CD4-positive, alpha-beta T cell treated with Interleukin-15 for 1 hour (primary cell): ENCODE measurements at regions not wholly inside any gene's neighbourhood (a gene's known extent, or its start where the extent isn't known, plus 50 kb on each side); places are given as distances from the start of the nearest gene placed in this dataset.

Source experiments
- DNase-seq: peaks from one replicate; pipeline ENCODE4 v3.0.0-alpha.2; 2020

DNA sequence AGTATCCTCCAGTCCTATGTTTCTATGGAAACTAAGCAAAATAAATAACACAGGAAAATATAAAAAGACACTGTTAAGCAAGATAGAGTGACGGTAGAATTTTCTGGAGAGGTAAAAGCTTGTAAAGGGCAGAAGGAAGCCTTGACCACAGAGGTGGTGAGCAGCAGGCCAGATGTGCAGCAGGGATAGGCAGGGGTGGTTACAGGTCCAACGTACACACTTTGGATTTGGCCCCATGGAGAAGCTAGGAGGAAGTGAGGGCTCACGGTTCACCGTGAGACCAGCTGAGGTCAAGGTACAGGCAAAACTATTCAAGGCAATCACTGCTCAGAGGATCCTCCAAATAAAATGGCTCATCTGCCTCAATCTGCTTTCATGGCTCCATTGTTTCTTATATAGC, 242.8 kb downstream of the B3GLCT start:
- DNase-seq, result no peak

DNA sequence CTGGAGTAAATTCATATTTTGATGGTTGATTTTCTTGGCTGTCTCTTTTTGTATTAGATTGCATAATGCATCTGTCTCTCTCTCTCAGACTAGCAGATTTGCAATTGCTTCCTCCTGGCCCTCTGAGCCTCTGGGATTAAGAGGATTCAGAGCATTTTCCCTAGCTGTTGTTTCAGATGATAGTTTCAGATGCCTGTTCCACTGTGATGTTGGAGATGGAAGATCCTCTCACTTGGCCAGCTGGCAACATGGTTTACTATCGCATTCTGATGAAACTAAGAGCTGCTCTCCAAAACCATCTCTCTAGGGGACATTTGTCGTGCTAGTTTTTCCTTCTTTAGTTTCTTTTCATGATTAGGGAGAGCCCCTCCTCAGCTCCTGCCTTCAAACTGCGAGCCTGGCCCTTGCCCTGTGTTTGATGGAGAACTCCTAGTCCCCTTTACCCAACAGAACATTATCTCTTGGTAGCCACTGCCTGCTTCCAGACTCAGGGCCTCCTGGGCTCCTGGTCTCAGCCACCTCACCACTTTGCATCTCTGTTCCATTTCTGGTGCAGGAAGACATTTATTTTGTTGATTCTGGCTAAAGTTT, 244.6 kb downstream of the B3GLCT start:
- no peak for DNase-seq

DNA sequence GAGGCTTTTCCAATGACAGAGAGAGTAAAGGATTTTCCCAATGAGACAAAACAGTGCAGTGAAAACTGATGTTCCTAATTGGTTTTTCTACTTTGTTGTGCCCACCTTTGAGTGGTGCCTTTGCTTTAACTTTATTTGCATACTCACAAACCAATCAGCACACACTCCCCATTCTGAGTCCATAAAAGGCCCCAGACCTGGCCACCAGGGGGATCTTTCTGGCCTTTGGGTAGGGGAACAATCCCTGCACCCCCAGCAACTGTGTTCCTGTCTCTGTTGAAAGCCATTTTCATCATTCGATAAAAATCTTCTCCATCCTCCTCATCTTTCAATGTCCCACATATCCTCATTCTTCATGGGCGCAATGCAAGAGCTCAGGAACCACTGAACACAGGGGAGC, 252.8 kb downstream of the B3GLCT start:
- no peak for DNase-seq

DNA sequence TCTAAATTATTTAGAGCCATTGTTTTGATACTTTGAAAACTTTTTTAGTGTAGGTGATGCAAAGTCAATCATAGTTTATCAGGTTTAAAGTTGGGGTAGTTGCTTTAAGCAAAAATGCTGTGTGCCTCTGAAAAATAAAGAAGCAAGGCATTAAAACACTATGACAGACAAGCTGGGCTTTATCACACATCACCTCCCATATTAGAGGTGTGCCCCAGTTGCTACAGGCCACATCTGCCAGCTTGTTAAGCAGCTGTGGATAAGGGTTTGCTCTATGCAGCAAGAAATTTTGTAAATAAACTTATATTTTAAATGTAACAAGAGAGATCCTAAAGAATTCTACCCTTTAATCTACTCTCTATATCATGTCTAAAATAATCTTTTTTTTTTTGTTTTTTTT, 255.8 kb downstream of the B3GLCT start:
- no peak for DNase-seq

DNA sequence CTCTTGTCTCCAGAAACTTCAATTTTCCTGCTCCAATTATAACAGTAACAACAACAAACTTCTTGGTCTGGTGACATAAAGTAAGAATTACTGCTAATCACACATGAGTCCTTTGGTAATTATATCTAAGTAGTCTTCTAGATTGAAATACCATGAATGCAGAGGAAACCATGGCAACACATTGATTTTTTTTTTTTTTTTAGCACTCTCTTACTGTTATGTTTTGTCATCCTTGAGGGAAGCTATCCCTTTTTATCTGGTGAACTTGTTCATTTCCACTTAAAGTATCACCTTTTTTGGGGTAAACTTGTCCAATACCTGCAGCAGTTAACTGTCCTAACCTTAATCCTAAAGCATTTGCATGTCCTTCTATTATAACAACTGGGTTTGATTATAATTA, 256.3 kb downstream of the B3GLCT start:
- no peak for DNase-seq

DNA sequence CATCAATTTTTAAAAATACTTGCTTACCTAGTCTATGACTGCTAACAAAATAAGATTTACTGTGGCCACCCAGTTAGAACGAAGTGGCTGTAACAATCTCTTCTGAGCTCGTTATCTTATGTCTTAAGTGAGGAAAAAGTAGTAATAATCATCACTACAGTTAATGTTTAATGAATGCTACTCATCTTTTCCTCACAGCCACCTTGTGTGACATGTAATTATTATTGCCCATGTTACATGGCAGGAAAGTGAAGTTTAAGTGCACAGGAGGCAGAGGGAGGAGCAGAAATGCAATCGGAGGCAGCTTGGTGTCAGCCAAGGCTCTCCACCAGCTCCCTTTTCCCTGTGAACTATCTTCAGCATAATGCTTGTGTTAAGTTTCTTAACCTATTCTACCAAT, 260.3 kb downstream of the B3GLCT start:
- no peak for DNase-seq

DNA sequence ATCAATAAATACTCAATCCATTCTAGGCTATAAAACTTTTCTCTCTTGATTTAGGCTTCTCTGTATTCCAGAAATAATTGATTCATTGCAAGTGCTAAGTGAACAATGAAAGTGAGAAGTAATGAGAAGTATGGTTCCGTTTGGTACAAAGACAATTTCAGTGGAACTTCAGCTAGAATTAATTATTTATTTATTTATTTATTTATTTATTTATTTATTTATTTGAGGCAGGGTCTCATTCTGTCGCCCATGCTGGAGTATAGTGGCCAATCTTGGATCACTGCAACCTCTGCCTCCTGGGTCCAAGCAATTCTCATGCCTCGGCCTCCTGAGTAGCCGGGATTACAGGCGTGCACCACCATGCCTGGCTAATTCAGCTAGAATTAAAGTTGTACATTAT, 262.1 kb downstream of the B3GLCT start:
- DNase-seq, result no peak

DNA sequence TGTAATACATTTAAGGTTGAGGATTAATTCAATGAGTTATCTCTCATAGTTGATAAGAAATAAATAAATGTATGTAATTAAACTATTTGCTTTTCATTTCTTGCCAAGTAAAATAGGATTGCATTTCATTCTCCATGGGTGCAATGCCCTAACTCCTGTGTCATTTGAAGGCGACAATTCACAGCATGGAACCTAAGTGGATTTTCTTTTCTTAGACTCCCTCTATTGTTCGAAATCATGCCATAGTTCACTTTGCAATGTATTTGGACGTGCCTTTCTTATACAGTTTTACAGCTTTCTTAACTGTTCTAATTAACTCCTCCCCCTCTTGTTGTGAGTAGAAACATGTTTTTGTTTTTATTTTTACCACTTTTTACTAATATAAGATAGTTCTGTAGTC, 263.0 kb downstream of the B3GLCT start:
- DNase-seq, result no peak

DNA sequence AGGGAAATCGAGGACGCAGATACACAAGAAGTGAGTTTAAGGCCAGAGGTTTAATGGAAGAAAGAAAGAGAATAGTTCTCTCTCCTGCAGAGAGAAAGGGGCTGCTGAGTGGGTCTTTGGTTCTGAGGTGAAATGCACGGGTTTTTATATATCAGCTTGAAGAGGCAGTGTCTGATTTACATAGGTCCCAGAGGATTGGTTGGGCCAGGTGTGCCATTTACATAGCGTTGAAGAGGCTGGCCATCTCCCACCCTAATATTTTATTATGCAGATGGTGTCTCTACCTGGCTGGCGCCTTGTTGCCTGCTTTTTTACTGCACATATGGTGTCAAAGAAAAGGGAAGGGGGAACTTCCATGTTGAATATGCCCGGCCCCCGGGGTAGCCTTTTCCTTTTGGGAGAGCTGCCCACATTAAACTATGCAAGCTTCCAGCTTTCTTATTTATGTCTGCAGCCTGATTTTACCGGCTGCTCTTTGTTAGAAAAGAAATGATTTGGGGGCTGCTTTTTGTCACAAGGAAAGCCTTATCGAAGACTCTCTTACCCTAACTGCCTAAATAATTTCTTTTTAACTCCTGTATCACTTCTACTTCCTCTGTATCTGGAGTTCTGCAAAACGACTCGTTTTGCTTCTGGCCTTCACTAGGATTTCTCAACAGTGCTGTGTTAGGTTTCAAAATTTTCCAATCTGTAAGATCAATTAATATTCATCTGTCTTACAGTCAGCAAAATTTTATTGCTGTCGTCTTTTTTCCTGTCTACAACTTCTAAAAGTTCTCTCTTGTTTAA, 268.5 kb downstream of the B3GLCT start:
- DNase-seq, result no peak

DNA sequence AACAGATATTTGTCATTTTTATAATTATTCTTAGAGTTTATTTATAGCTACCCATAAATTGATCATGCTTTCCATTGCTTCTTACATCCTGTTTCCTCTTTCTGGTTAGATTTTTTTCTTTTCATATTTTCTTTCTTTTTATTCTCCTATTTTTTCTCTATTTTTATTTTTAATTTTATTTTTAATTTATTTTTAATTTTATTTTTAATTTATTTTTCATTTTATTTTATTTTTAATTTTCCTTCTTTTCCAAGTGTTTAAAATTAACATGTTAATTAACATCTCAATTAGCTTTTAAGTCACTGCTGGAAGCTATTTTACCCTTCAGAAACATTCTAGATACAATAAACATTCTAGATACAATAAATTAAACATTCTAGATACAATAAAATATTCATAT, 269.6 kb downstream of the B3GLCT start:
- no peak for DNase-seq

DNA sequence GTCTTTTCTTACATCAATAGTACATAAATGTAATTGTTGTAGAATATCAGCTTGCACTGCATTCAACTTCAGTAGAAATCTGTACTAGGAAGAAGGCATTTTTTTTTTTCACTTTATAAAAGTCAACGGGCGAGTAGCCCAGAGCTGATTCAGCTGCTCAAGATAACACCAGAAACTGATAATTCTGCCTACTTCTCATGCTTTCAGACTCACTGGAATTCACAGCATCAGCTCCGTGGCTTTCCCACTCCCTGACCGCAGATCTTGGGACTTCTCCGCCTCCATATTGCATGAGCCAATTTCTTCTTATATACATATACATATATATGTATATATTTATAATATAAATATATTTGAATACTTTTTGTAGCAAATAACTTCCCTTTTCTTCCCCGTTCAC, 263.1 kb upstream of the RXFP2 start:
- no peak for DNase-seq

DNA sequence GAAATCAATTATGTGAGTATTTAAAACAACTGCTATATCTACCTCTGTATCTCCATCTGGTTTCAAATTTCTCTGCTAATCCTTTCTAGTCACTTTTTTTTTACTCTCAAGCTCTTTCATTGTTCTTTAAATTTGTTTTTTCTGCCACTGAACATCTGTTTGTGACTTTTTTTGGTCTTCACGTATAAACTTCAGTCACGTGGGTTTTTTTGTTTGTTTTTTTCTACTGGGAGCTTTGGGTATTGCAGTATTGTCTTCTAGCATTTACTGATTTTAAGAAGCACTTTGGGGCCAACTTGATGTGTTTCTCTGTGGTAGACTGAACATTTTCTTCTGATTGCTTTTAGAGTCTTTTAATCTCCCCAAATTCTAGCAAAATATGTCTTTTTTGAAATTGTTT, 262.6 kb upstream of the RXFP2 start:
- no peak for DNase-seq

DNA sequence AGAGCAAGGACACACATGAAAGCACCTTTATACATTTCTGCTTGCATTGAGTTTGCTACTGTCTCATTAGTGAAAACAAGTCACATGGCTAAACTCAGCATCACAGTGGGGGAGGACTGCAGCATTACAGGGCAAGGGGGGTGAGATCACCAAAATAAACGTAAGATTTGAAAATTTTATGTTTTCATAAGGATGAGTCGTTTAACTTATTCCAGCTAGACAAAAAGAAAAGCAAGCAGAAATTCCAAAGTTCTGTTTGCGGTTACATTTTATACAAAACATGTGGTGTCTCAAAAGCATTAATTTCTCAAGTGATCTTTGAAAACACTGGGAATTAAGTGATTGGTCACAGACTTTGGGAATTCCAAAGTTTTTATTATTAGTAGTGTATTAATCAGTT, 261.4 kb upstream of the RXFP2 start:
- DNase-seq, result no peak

DNA sequence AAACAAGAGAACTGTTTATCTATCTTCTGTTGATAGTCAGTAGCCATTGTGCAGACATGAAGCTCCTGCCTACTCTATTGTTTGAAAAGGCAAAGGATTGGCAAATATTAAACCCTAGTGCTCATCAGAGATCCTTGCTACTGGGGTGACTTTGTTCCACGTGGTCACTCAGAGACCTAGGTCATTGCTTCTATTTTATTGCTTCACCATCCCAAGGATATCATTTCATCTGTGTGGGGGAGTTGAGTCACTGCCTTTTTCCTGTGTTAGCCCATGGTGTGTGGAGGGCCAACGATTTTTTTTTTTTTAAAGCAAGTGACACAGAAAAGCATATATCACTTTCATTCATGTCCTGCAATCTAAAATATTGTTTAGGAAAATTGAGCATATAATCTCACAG, 254.1 kb upstream of the RXFP2 start:
- DNase-seq, result no peak

DNA sequence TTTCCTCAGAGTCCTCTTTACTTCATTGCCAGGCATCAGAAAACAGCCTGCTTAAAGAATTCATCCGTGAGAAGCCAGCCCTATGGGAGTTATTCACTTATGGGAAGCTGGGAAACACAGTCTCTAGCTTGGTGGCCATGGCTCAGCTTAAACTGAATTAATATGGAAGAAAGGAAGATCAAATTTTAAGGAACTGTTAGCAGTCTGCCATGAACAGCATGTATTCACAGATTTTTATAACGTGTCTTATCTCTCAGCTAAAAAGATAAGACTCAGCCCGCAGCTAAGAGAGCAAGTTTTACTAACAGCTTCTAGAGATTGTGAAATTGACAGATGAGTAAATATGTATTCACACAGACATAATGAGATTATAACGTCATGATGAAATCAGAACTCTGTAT, 253.7 kb upstream of the RXFP2 start:
- DNase-seq, result no peak

DNA sequence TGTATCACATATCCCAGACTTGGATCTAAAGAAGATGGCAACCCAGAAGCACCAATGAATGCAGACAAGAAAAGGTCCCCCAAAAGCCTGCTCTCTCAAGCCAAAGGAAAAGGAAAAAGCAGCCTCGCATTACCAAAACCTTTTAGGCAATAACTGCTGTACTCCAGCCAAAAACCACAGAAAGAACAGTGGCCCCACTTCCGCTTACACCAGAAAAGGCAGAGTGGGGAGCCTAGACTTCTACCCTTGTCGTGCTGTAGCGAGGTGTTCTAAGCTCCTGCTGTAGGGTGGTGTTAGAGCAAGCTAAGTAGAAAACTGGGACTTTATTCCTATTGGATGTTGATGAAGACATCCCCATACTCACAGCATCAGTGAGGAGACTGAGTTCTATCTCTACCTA, 244.0 kb upstream of the RXFP2 start:
- no peak for DNase-seq

DNA sequence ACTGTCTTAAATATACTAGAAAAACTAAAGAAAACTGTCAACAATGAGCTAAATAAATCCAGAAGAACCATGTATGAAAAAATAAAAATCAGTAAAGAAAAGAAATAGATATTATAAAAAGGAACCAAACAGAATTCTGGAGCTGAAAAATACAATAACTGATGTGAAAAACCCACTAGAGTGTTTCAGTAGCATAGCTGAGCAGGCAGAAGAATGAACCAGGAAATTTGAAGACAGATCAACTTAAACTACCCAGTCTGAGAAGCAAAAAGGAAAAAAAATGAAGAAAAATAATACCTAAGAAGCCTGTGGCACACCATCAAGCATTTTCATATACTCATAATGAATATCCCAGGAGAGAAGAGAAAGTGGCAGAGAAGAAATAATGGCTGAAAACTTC, 240.1 kb upstream of the RXFP2 start:
- no peak for DNase-seq

DNA sequence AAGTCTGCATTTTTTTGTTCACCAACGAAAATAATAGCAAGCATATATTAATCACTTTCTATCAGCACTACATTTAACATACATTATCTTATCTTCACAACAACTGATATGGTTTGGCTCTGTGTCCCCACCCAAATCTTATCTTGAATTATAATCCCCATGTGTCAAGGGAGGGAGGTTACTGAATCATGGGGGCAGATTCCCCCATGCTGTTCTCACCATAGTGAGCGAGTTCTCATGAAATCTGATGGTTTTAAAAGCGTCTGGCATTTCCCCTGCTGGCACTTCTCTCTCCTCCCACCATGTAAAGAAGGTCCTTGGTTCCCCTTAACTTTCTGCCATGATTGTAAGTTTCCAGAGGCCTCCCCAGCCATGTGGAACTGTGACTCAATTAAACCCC, 235.7 kb upstream of the RXFP2 start:
- no peak for DNase-seq

DNA sequence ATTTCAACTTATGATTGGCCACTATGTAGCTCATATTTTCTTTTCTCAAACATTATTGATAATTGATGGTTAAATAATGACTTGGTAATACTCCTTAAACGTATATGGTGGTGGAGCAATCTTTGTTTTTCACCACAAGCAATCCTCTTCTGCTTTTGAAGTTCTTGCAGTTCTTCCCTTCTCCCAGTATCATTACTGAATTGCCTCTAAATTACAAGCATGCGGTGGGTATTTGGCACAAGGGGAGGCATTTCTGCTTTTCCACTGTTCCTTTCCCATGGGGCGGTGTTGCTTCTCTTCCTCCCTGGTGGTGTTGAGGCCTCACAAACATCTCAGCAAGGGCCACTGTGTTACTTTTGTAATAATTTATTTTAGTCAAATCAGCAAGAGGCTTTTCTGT, 234.4 kb upstream of the RXFP2 start:
- DNase-seq, result no peak

DNA sequence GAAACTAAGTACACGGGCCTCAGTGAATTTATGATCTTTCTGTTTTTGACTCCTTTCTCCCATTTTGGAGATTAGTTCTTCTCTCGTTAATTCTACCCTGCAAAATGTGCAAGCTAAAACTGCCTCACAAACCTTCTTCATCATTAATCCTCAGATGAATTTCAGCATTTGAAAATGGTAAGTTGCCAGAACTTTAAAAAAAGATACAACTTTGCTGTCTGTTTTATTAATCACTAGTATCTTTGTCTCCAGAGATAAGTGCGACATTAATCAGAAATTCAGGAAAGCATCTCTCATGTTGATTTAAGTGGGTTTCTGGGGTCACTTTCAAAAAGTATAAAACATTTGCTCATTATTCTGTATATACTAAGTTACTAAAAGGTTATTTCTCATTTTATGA, 227.0 kb upstream of the RXFP2 start:
- no peak for DNase-seq

DNA sequence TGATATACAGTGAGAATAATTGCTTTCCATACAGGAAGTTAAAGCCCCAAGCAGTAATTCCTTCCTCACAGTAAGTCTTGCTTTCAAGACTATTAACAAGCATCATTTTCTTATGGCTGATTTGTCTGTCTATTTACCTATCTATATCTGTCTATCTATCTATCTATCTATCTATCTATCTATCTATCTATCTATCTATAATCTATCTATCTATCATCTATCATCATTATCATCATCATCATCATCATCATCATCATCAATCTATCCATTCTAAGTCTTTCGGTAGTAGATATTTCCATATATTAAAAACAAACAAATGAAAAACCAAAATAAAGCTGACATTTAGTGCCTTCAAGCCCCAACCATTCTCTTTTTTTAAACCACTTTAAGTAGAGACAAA, 224.4 kb upstream of the RXFP2 start:
- DNase-seq, result no peak

DNA sequence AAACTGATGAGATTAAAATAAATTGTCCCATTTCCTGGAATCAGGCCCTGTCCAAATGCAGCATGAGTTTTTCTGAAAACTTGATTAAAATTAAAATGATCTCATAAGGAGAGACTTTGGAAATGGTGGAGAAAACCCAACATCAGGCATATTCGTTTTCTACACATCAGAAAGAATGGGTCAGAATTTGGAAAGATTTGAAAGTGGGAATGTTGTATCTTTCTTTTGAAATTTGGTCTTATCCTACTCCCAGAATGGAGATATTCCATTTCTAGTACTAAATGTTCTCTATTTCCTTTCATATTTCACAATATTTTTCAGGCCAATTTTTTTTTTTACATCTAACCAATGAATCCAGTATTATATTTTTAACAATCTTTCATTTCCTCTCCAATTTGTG, 223.9 kb upstream of the RXFP2 start:
- no peak for DNase-seq

DNA sequence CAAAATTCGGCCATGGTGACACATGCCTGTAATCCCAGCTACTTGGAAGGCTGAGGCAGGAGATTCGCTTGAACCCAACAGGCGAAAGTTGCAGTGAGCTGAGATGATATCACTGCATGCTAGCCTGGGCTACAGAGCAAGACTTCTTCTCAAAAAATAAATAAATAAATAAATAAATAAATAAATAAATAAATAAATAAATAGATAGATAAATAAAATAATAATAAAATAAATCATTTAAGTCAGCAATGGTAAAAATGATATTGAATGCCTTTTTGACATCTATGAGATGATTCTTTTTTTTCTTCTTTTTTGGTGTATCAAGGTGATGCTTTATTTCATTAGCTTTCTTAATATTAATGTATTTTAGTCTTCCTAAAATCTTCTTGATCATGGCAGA, 221.7 kb upstream of the RXFP2 start:
- no peak for DNase-seq

DNA sequence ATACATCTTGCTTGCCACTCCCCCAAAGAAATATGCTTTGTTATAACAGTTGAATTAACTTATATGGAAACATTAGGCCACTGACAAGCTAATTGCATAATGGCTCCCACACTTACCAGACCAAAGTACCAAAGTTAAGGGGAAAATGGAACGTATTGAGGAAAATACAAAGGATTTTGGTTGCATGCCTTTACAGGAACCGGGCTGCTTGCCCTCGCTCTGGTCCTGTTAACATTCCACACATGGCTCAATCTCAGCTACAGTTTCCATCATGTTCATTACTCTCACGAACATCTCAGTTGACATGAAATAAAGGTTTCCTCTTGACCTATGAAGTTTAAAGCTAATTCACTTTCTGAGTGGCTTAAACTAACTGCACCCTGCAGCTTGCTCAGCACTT, 220.7 kb upstream of the RXFP2 start:
- no peak for DNase-seq

DNA sequence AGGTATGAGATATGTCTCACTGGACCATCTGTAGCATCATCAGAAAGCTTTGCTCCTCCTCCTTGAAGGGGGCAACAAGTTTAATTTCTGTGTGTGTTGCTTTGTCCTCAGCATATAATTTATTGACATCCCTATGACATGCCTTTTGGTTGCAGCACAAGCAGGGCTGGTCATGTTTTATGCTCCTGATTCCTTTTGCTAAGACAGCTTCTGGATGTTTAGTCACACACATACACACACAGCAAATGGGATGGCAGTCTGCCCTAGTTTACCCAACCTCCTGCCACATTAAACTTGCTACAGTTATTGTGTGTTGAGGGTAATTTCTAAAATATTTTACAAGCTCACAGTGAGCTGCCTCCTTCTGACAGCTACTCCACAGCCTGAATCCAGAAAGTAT, 217.9 kb upstream of the RXFP2 start:
- DNase-seq, result no peak
